Osteoblast (primary cell): ENCODE measurements at regions not wholly inside any gene's neighbourhood (a gene's known extent, or its start where the extent isn't known, plus 50 kb on each side); places are given as distances from the start of the nearest gene placed in this dataset.

ENCODE experiments used
- DNase-seq: peaks from one replicate; pipeline ENCODE4 v3.0.0; 2011; ENCODE audit warnings: low spot score, mixed read lengths; ENCODE audit not compliant: insufficient read length; ENCODE audit errors: missing footprints
- H2AFZ ChIP-seq: 2 replicates; pipeline ENCODE4 v1.6.0; 2011; ENCODE audit warnings: mild to moderate bottlenecking, low read length
- H3K27ac ChIP-seq: 2 replicates; pipeline ENCODE4 v1.5.1; 2011; ENCODE audit warnings: mild to moderate bottlenecking, low read depth, low read length, moderate library complexity
- H3K27me3 ChIP-seq: 2 replicates; pipeline ENCODE4 v1.6.0; 2012; ENCODE audit warnings: mild to moderate bottlenecking, control low read depth, inconsistent platforms, low read length, moderate library complexity; ENCODE audit not compliant: insufficient read depth
- H3K36me3 ChIP-seq: 2 replicates; pipeline ENCODE4 v1.5.1; 2011; ENCODE audit warnings: mild to moderate bottlenecking, low read length, control low read depth, moderate library complexity; ENCODE audit not compliant: insufficient read depth
- H3K4me1 ChIP-seq: 2 replicates; pipeline ENCODE4 v1.5.1; 2011; ENCODE audit warnings: mild to moderate bottlenecking, low read length, control low read depth, moderate library complexity; ENCODE audit not compliant: insufficient read depth
- H3K4me2 ChIP-seq: 2 replicates; pipeline ENCODE4 v1.6.0; 2011; ENCODE audit warnings: mild to moderate bottlenecking, low read length; ENCODE audit not compliant: insufficient read depth
- H3K4me3 ChIP-seq: fragments of 200-600 bp; sonication (generic); 3 replicates; pipeline ENCODE4 v1.5.1; 2012; ENCODE audit warnings: mild to moderate bottlenecking, low read length, inconsistent platforms; ENCODE audit not compliant: insufficient read depth
- H3K79me2 ChIP-seq: 2 replicates; pipeline ENCODE4 v1.6.0; 2012; ENCODE audit warnings: mild to moderate bottlenecking, low read length, control low read depth, inconsistent platforms; ENCODE audit not compliant: insufficient read depth
- H3K9me3 ChIP-seq: 2 replicates; pipeline ENCODE4 v1.5.1; 2011; ENCODE audit warnings: low read depth, low read length, control low read depth
- H4K20me1 ChIP-seq: 2 replicates; pipeline ENCODE4 v1.6.0; 2012; ENCODE audit warnings: mild to moderate bottlenecking, low read length, control low read depth; ENCODE audit not compliant: insufficient read depth
- CTCF ChIP-seq: IDR thresholded peaks from 2 replicates; pipeline ENCODE4 v1.5.1; 2011; ENCODE audit warnings: mild to moderate bottlenecking, low read depth, low read length, moderate library complexity; ENCODE audit errors: extremely low read depth

DNA sequence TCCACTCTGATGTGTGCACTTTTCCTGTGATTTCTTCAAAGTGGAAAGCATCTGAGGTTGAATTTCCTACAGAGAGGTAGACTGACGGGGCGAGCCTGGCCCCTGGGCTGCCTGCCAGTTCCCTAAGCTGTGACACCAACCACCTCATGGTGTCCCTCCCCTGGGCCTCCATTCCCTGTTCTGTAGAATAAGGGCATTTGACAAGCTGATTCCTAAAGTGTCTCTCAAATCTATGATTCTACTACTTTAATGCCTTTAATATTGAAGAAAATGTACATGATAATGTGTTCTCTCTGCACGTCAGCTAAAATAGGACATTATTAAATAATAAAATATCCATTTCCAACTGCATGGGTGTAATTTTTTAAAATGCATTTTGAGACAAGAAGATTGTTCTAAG, 105.1 kb downstream of the SEC61G start:
- Histone ChIP-seq H4K20me1 (no peaks in the 10 kb centered on the region), H3K9me3 (no peaks in the 10 kb centered on the region), H3K27me3 (no peaks in the 10 kb centered on the region), H3K27ac (no peak overlapping the region), H3K4me3 (no peak overlapping the region), H3K36me3 (no peaks in the 10 kb centered on the region), H3K79me2 (no peaks in the 10 kb centered on the region), H2AFZ (no peak overlapping the region), H3K4me1 (no peaks in the 10 kb centered on the region), H3K4me2 (no peak overlapping the region)
- no peak for TF ChIP-seq CTCF
- DNase-seq = no peak

DNA sequence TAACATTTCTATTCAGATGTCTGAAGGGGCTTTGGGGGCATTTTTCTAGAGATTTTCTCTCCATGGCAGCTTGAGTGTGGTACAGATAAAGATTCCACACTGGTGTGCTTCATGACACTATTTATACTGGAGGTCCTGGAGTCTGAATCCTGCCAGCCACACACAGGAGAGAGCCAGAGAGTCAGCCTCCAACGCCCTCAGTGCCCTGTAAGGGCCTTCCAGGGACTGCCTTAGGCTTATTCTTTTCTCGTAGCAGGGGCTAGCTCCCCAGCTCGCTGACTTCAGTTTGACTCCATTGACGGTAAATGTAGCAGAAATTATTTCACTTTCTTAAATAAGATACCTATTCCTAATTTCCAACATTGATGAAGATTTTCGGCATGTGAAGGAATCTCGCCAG, 100.9 kb downstream of the VSTM2A start:
- Histone ChIP-seq H3K9me3 (no peaks in the 10 kb centered on the region), H3K27me3 (no peaks in the 10 kb centered on the region), H2AFZ (no peak overlapping the region), H3K36me3 (no peaks in the 10 kb centered on the region), H3K4me1 (no peaks in the 10 kb centered on the region), H3K27ac (no peak overlapping the region), H3K4me2 (no peak overlapping the region), H4K20me1 (no peaks in the 10 kb centered on the region), H3K79me2 (no peaks in the 10 kb centered on the region), H3K4me3 (no peak overlapping the region)
- TF ChIP-seq CTCF = no peak
- DNase-seq = no peak

DNA sequence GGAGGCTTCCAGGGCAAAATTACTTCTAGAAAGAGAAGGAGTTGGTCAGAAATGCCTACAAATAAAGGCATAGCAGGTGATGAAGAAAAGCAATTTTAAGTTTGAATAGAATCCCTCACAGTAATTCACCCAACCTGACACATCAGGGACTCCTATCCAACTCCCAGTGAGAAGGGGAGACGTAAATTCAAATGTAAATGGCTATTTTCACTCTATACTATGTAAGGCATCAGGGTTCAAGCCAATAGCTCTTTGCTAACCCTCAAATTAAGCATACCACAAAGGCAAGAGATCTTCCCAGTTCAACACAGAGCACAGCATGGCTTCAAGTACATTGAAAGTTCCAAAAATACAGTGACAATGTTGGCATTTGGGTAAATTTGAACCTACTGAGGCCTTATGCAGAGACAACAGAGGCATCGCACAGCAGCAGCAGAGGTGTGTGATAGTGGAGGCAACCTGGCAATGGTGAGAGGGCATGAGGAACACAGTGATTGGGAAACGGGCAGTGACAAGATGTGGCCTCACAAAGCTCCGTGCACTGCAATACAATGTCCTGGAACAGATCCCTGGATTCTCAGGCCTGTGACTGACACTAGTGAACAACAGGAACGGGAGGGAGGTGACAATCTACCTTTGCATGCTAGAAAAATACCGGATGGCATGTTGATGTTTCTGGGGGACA, 95.7 kb downstream of the VSTM2A start:
- H3K4me3 ChIP-seq = no peak overlapping the region
- no peak overlapping the region for H3K27ac ChIP-seq
- H2AFZ ChIP-seq = no peak overlapping the region
- H4K20me1 ChIP-seq = no peaks in the 10 kb centered on the region
- no peaks in the 10 kb centered on the region for H3K79me2 ChIP-seq
- no peak overlapping the region for H3K4me2 ChIP-seq
- no peak for TF ChIP-seq CTCF
- no peaks in the 10 kb centered on the region for H3K36me3 ChIP-seq
- H3K4me1 ChIP-seq = no peaks in the 10 kb centered on the region
- no peak for DNase-seq
- no peaks in the 10 kb centered on the region for H3K9me3 ChIP-seq
- no peaks in the 10 kb centered on the region for H3K27me3 ChIP-seq

GRCh38 chr7:54632696-54633095, 90.5 kb downstream of the VSTM2A start:
- Histone ChIP-seq H3K9me3 (no peaks in the 10 kb centered on the region), H3K79me2 (no peaks in the 10 kb centered on the region), H4K20me1 (no peaks in the 10 kb centered on the region), H3K27me3 (no peaks in the 10 kb centered on the region), H3K4me3 (no peak overlapping the region), H3K4me1 (no peaks in the 10 kb centered on the region), H2AFZ (no peak overlapping the region), H3K36me3 (no peaks in the 10 kb centered on the region), H3K4me2 (no peak overlapping the region), H3K27ac (no peak overlapping the region)
- no peak for DNase-seq
- TF ChIP-seq CTCF = no peak
